CD4-positive, CD25-positive, alpha-beta regulatory T cell (primary cell): ENCODE measurements at regions not wholly inside any gene's neighbourhood (a gene's known extent, or its start where the extent isn't known, plus 50 kb on each side); places are given as distances from the start of the nearest gene placed in this dataset.
A peak's percentile ranks its signal among the peaks of the same experiment; 100 is the strongest.

Source experiments
- ATAC-seq, 2 donors: fragments of 150-1000 bp; cut with Tn5 transposase; one replicate each; pipeline ENCODE4 v1.10.0; 2021; ENCODE audit warnings: low read depth in 2 of 2, moderate number of reproducible peaks in 2 of 2, moderate library complexity in 1 of 2
- DNase-seq, 3 donors: peaks; one replicate each; pipeline versions ENCODE4 v3.0.0 to v3.0.0-alpha.2; 2012 to 2022; ENCODE audit warnings: mixed read lengths in 1 of 3
- H3K27ac ChIP-seq: one replicate; pipeline ENCODE4 v1.7.0; 2013; ENCODE audit warnings: mild to moderate bottlenecking, low read length; ENCODE audit not compliant: insufficient read depth, poor library complexity, severe bottlenecking
- H3K27me3 ChIP-seq: one replicate; pipeline ENCODE4 v1.7.0; 2013; ENCODE audit warnings: low read length; ENCODE audit not compliant: control insufficient read depth, insufficient read depth
- H3K36me3 ChIP-seq: one replicate; pipeline ENCODE4 v1.7.0; 2013; ENCODE audit warnings: mild to moderate bottlenecking, low read length, moderate library complexity; ENCODE audit not compliant: control insufficient read depth, insufficient read depth
- H3K4me1 ChIP-seq: 2 replicates; pipeline ENCODE4 v1.7.0; 2013; ENCODE audit warnings: mild to moderate bottlenecking, low read length; ENCODE audit not compliant: insufficient read depth, control insufficient read depth, poor library complexity, severe bottlenecking
- H3K4me3 ChIP-seq: one replicate; pipeline ENCODE4 v1.7.0; 2013; ENCODE audit warnings: low read depth, mild to moderate bottlenecking, low read length, moderate library complexity
- H3K9me3 ChIP-seq, 2 experiments: 1 replicate in 1 of 2; 2 replicates in 1 of 2; pipeline ENCODE4 v1.7.0; 2013; ENCODE audit warnings: low read length in 2 of 2, mild to moderate bottlenecking in 1 of 2, moderate library complexity in 1 of 2; ENCODE audit not compliant: control insufficient read depth in 2 of 2
- H3K27ac Mint-ChIP-seq, 3 donors: one replicate each; pipeline ENCODE4 v1.8.0; 2020 to 2022; ENCODE audit warnings: mild to moderate bottlenecking in 3 of 3, mixed read lengths in 3 of 3, moderate library complexity in 2 of 3
- H3K27me3 Mint-ChIP-seq: one replicate; pipeline ENCODE4 v1.8.0; 2022; ENCODE audit warnings: mild to moderate bottlenecking, mixed read lengths
- H3K36me3 Mint-ChIP-seq: one replicate; pipeline ENCODE4 v1.8.0; 2020; ENCODE audit warnings: mixed read lengths
- H3K4me1 Mint-ChIP-seq, 4 donors: one replicate each; pipeline ENCODE4 v1.8.0; 2020 to 2022; ENCODE audit warnings: mixed read lengths in 4 of 4, mild to moderate bottlenecking in 1 of 4
- H3K4me3 Mint-ChIP-seq, 4 donors: one replicate each; pipeline ENCODE4 v1.8.0; 2020 to 2022; ENCODE audit warnings: mild to moderate bottlenecking in 4 of 4, mixed read lengths in 4 of 4, moderate library complexity in 3 of 4
- H3K9me3 Mint-ChIP-seq, 7 donors: one replicate each; pipeline ENCODE4 v1.8.0; 2020 to 2022; ENCODE audit warnings: mixed read lengths in 7 of 7, mild to moderate bottlenecking in 3 of 7, moderate library complexity in 2 of 7

DNA sequence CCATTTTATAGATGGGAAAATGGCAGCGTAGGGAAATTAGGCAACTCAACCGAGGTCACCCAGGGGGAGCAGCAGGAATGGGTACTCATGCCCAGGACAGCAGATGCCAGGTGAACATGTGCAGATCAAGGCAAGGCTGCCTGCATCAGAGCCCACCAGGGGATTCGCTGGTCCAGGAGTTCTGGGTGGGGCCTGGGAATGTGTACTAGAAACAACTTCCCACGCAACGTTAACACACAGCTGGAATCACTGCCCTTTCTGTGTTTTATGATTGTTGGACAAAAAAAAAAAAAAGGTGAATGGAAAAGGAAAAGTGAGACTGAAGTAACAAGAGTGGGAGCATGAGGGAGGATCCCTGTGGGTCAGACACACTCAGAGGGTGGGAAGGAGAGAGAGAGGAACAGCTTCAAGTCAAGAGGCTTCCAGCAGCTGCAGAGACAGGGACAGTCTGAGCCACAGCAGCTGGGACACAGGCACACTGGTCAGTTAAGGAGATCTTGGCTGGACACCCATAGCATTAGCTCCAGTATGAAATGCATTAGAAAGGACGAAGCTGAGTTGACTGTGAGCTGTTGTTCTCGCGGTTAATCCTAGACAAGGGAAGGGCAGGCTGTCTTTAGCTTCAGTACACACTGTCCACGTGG is 187.9 kb upstream of the INHBA start:
- no peak overlapping the region for H3K27ac Mint-ChIP-seq

DNA sequence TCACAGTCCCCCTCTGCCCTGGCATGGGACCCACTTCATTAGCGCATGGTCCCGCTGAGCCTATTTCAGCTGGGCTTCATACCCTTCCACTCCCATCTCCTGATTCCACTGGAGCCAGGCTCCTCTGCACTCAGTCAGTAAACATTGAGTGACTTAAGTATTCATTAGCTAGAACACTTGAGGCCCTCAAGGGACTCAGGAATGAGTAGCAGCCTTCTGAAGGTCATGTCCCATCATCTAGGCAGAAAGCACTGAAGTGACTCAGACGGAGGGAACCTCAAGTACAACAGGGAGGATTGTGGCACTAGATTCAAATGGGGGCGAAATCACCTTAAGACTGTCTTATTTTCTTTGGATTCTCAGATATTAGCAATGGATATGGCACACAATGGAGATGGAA is 186.6 kb upstream of the INHBA start:
- Histone ChIP-seq H3K27me3 (no peaks in the 10 kb centered on the region), H3K27ac (no peak overlapping the region), H3K4me1 (no peaks in the 10 kb centered on the region), H3K9me3 (no peaks in the 10 kb centered on the region), H3K36me3 (no peaks in the 10 kb centered on the region), H3K4me3 (no peak overlapping the region)
- no peaks in the 10 kb centered on the region for H3K36me3 Mint-ChIP-seq
- H3K4me1 Mint-ChIP-seq: peaks cover 0 to 3% (median 0%) of the 10 kb centered on the region in 4 donors
- ATAC-seq (no peak), DNase-seq (no peak)
- H3K4me3 Mint-ChIP-seq: no peak overlapping the region
- H3K27ac Mint-ChIP-seq: no peak overlapping the region
- H3K9me3 Mint-ChIP-seq: no peaks in the 10 kb centered on the region
- H3K27me3 Mint-ChIP-seq: peaks cover 5% of the 10 kb centered on the region

More for the DNA sequence above, 187.9 kb upstream of the INHBA start:
- no peaks in the 10 kb centered on the region for H3K27me3 Mint-ChIP-seq
- H3K9me3 Mint-ChIP-seq: no peaks in the 10 kb centered on the region
- no peaks in the 10 kb centered on the region for H3K36me3 ChIP-seq
- peaks cover 0 to 3% (median 0%) of the 10 kb centered on the region in 4 donors for H3K4me1 Mint-ChIP-seq
- ATAC-seq: no peak
- no peaks in the 10 kb centered on the region for H3K36me3 Mint-ChIP-seq
- no peak overlapping the region for H3K27ac ChIP-seq
- no peaks in the 10 kb centered on the region for H3K9me3 ChIP-seq
- no peaks in the 10 kb centered on the region for H3K4me1 ChIP-seq
- H3K4me3 ChIP-seq: no peak overlapping the region
- no peak for DNase-seq
- no peak overlapping the region for H3K4me3 Mint-ChIP-seq
- no peaks in the 10 kb centered on the region for H3K27me3 ChIP-seq

DNA sequence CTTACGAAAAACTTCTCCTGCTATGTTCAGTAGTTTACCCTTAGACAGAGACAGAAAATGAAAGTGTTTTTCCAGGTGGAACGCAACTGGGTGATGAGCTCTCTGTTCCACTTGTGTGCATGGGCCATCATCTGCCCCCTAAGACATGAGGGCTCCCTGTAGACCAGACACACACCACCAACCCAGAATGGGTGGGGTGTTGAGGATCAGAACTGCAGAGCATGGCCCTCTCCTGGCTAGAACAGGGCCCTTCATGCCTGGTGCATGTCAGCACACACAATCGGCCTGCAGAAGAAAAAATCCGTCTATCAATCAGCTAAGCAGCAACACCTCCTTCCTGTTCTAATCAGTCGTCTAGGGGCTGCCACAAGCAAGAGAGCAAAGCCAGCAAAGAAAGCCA is 186.2 kb upstream of the INHBA start:
- H3K4me3 Mint-ChIP-seq: no peak overlapping the region
- H3K4me1 Mint-ChIP-seq: peaks cover 0 to 3% (median 0%) of the 10 kb centered on the region in 4 donors
- H3K36me3 ChIP-seq: no peaks in the 10 kb centered on the region
- H3K27ac ChIP-seq: no peak overlapping the region
- no peaks in the 10 kb centered on the region for H3K36me3 Mint-ChIP-seq
- no peaks in the 10 kb centered on the region for H3K9me3 Mint-ChIP-seq
- H3K4me1 ChIP-seq: no peaks in the 10 kb centered on the region
- H3K27me3 ChIP-seq: no peaks in the 10 kb centered on the region
- ATAC-seq: no peak
- no peak for DNase-seq
- H3K4me3 ChIP-seq: no peak overlapping the region
- no peak overlapping the region for H3K27ac Mint-ChIP-seq
- H3K27me3 Mint-ChIP-seq: peaks cover 5% of the 10 kb centered on the region
- H3K9me3 ChIP-seq: no peaks in the 10 kb centered on the region

- no peaks in the 10 kb centered on the region for H3K27me3 ChIP-seq
- no peak overlapping the region for H3K4me3 ChIP-seq
- H3K9me3 Mint-ChIP-seq: no peaks in the 10 kb centered on the region
- no peak overlapping the region for H3K27ac Mint-ChIP-seq
- H3K4me3 Mint-ChIP-seq: no peak overlapping the region
- H3K9me3 ChIP-seq: no peaks in the 10 kb centered on the region
- no peaks in the 10 kb centered on the region for H3K36me3 ChIP-seq
- no peaks in the 10 kb centered on the region for H3K36me3 Mint-ChIP-seq
- no peak overlapping the region for H3K27ac ChIP-seq
- no peak for ATAC-seq
- H3K4me1 ChIP-seq: peaks cover 2% of the 10 kb centered on the region
- peaks cover 5% of the 10 kb centered on the region for H3K27me3 Mint-ChIP-seq
- peaks cover 0 to 8% (median 5%) of the 10 kb centered on the region in 4 donors for H3K4me1 Mint-ChIP-seq
- no peak for DNase-seq
These were observed 184.5 kb upstream of the INHBA start for GRCh38 chr7:41887416-41887815.

DNA sequence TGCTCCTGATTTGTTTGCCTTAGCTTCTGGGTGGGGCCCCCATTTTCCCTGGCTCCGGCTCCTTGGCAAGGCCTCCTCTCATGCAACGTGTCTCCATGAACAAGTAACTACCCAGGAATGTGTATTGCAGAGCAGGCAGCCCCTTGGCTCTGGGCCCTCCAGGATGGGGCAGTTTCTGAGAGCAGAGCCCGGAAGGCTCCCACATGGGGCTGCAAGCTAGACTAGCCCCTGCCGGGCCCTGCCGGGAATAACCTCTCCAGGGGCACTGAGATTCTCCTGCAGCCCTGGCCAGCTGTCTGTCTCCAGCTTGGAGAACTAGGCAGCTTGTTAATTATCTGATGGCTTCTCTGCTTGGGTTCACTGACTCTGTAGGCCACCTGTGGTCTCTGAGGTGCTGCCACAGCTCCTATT is 184.0 kb upstream of the INHBA start:
- ATAC-seq (no peak), DNase-seq (no peak)
- no peaks in the 10 kb centered on the region for H3K9me3 ChIP-seq
- no peaks in the 10 kb centered on the region for H3K36me3 Mint-ChIP-seq
- no peak overlapping the region for H3K4me3 Mint-ChIP-seq
- no peak overlapping the region for H3K27ac ChIP-seq
- H3K27me3 ChIP-seq: no peaks in the 10 kb centered on the region
- H3K4me1 Mint-ChIP-seq: peaks cover 0 to 13% (median 8%) of the 10 kb centered on the region in 4 donors
- no peak overlapping the region for H3K27ac Mint-ChIP-seq
- H3K9me3 Mint-ChIP-seq: peaks cover 0 to 2% (median 0%) of the 10 kb centered on the region in 7 donors
- H3K4me3 ChIP-seq: no peak overlapping the region
- H3K36me3 ChIP-seq: no peaks in the 10 kb centered on the region
- peaks cover 5% of the 10 kb centered on the region for H3K27me3 Mint-ChIP-seq
- peaks cover 7% of the 10 kb centered on the region for H3K4me1 ChIP-seq

DNA sequence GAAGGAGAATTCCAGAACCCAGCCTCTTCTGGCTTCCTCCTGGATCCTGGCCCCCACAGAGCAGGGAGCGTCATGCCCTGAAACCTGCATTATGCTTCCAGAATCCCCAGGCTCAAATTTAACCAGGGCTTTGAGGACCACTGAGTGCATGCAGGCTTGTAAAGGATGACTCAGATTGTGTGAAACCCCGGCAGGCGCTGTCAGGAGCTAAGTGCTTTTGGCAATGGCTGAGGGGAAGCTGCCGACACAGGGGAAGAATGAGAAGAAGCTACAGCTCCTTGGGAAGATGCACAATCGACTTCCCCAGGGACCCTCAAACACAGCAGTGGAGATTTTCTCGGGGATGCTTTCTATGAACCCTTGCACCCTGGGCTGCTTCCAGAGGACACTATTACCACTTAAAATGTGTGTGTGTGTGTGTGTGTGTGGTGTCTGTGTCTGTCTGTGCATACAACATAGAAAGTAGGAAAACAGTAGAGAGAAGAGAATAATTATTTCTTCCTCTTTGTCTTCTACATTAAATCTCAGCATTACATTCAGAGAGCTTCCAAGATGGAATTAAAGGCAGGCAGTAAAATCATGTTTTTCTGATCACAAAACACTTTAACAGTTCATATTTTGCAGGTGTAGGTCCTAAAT is 183.5 kb upstream of the INHBA start:
- Mint-ChIP-seq H3K4me1 (peaks cover 2 to 18% (median 8%) of the 10 kb centered on the region in 4 donors), H3K27me3 (peaks cover 5% of the 10 kb centered on the region), H3K9me3 (peaks cover 0 to 2% (median 0%) of the 10 kb centered on the region in 7 donors), H3K36me3 (no peaks in the 10 kb centered on the region), H3K4me3 (no peak overlapping the region), H3K27ac (no peak overlapping the region)
- H3K36me3 ChIP-seq: no peaks in the 10 kb centered on the region
- DNase-seq (no peak), ATAC-seq (no peak)
- H3K4me1 ChIP-seq: peaks cover 7% of the 10 kb centered on the region
- no peaks in the 10 kb centered on the region for H3K9me3 ChIP-seq
- no peaks in the 10 kb centered on the region for H3K27me3 ChIP-seq
- no peak overlapping the region for H3K27ac ChIP-seq
- H3K4me3 ChIP-seq: no peak overlapping the region

DNA sequence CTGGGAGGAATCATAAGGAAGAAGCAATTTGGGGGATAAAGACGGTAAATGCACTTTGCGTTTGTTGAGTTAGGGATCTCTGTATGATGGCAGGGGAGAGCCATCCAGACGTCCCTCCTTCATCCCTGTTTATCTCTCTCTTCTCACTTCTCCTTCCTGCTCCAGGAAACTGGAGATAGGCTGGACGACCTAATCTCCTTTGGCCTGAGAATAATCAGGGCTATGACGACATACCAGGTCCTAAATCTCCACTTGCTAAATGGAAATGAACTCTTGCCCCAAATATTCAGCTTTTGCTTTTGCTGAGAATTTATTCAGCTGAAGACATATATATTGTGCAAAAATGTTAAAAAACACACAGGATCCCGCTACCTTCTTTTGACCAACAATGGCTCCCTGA is 182.9 kb upstream of the INHBA start:
- no peaks in the 10 kb centered on the region for H3K36me3 ChIP-seq
- DNase-seq (no peak), ATAC-seq (no peak)
- H3K4me1 ChIP-seq: peaks cover 7% of the 10 kb centered on the region
- Mint-ChIP-seq H3K9me3 (peaks cover 0 to 2% (median 0%) of the 10 kb centered on the region in 7 donors), H3K36me3 (no peaks in the 10 kb centered on the region), H3K4me1 (peaks cover 5 to 22% (median 8%) of the 10 kb centered on the region in 4 donors), H3K27me3 (peaks cover 5% of the 10 kb centered on the region), H3K4me3 (no peak overlapping the region), H3K27ac (no peak overlapping the region)
- H3K9me3 ChIP-seq: no peaks in the 10 kb centered on the region
- no peak overlapping the region for H3K27ac ChIP-seq
- H3K4me3 ChIP-seq: no peak overlapping the region
- H3K27me3 ChIP-seq: no peaks in the 10 kb centered on the region

DNA sequence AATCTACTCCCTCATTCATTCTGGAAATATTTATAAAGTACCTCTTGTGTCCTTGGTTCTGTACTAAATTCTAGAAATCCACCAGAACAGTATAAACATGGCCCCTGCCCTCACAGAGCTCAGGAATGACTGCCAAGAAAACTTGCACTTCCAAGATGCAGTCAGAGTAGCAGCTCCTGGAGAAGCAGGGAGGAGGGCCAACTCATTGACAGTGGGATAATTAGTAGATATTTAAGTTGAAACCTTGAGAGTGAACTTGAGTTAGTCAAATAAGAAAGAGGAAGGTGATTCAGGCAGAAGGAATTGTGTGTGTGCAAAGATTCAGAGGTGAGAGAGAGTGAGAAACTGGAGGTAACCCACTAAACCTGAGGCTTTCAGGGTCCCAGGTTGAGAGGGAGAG is 182.2 kb upstream of the INHBA start:
- peaks cover 5% of the 10 kb centered on the region for H3K27me3 Mint-ChIP-seq
- no peak overlapping the region for H3K4me3 Mint-ChIP-seq
- Histone ChIP-seq H3K27ac (no peak overlapping the region), H3K4me1 (peaks cover 7% of the 10 kb centered on the region), H3K9me3 (no peaks in the 10 kb centered on the region), H3K4me3 (no peak overlapping the region), H3K27me3 (no peaks in the 10 kb centered on the region), H3K36me3 (no peaks in the 10 kb centered on the region)
- peak overlapping the region in 1 of 3 donors; percentile 20 for H3K27ac Mint-ChIP-seq
- DNase-seq (no peak), ATAC-seq (no peak)
- H3K4me1 Mint-ChIP-seq: peaks cover 5 to 25% (median 8%) of the 10 kb centered on the region in 4 donors
- H3K9me3 Mint-ChIP-seq: peaks cover 0 to 2% (median 0%) of the 10 kb centered on the region in 7 donors
- H3K36me3 Mint-ChIP-seq: no peaks in the 10 kb centered on the region
